Urinary bladder (tissue), 3 donors: ENCODE measurements at regions not wholly inside any gene's neighbourhood (a gene's known extent, or its start where the extent isn't known, plus 50 kb on each side); places are given as distances from the start of the nearest gene placed in this dataset.

Experiments
- DNase-seq: peaks from one replicate; pipeline ENCODE4 v3.0.0-alpha.2; 2015; ENCODE audit errors: extremely low spot score
- H3K27ac ChIP-seq: one replicate; pipeline ENCODE4 v1.5.1; 2013; ENCODE audit warnings: low read depth, mild to moderate bottlenecking, moderate library complexity
- H3K36me3 ChIP-seq: one replicate; pipeline ENCODE4 v1.6.1; 2013; ENCODE audit warnings: mild to moderate bottlenecking, moderate library complexity; ENCODE audit not compliant: insufficient read depth
- H3K4me1 ChIP-seq: one replicate; pipeline ENCODE4 v1.6.1; 2013; ENCODE audit warnings: mild to moderate bottlenecking, moderate library complexity; ENCODE audit not compliant: insufficient read depth
- H3K4me3 ChIP-seq: one replicate; pipeline ENCODE4 v1.5.1; 2013; ENCODE audit warnings: low read depth, low read length
- WGBS: extraction: QIAGEN DNeasy Blood & Tissue Kit; methylation state at CpG from one replicate; pipeline ENCODE4 v1.1.7; 2013; 5-methylcytosine and 5-hydroxymethylcytosine counted together
- donor health status: healthy with polysubstance abuse.
- donor health status: healthy.

GRCh38 chr3:56990641-56991015 lies 69.8 kb upstream of the SPATA12 start:
- H3K36me3 ChIP-seq: no peaks in the 10 kb centered on the region
- DNase-seq: no peak
- WGBS: 91% methylated on average over 3 of the region's 3 CpGs
- H3K4me3 ChIP-seq: no peak overlapping the region
- H3K27ac ChIP-seq: no peak overlapping the region
- no peaks in the 10 kb centered on the region for H3K4me1 ChIP-seq

GRCh38 chr3:56989977-56990640 lies 70.4 kb upstream of the SPATA12 start:
- Histone ChIP-seq H3K4me3 (no peak overlapping the region), H3K4me1 (no peaks in the 10 kb centered on the region), H3K36me3 (no peaks in the 10 kb centered on the region), H3K27ac (no peak overlapping the region)
- no peak for DNase-seq
- WGBS: 75% methylated on average over 12 of the region's 12 CpGs

DNA sequence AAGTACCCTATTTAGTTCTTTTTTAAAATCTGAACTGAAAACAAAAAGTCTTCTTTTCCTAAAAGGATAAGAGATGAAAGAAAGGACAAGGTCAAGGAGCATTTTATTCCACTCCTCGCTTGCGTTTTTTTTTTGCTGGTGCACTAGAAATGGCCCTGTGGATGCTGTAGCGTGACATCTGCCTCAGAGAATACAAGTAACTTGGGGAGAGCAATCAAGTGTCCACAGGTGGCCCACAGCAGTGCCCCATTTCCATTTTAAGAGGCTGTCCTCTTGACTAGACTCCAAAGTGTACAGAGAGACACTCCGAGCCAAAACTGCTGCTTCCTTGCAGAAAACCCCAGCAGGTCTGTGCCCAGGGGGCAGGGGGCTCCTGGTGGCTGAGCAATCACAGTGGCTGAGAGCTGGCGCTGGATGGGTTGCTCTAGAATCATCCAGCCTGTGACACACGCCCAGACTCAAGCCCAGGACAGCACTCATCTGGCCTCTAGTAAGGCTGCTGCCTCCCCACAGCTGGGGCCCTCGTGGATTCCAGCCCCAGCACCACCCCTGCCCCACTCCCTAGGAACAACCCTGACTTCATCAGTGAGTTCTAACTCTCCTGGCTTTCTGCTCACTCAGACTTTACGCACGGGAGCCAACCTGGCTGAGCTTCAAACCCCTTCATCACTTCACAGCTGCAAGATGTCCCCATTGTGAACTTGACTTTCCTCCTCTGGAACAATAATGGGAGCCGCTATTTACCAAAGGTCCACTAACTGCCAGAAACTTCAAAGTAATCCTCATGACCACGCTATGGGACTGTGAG lies 71.1 kb upstream of the SPATA12 start:
- 37% methylated on average over 11 of the region's 11 CpGs for WGBS
- no peaks in the 10 kb centered on the region for H3K36me3 ChIP-seq
- DNase-seq: no peak
- H3K4me3 ChIP-seq: no peak overlapping the region
- no peaks in the 10 kb centered on the region for H3K4me1 ChIP-seq
- H3K27ac ChIP-seq: no peak overlapping the region

- no peaks in the 10 kb centered on the region for H3K4me1 ChIP-seq
- no peak overlapping the region for H3K4me3 ChIP-seq
- H3K36me3 ChIP-seq: no peaks in the 10 kb centered on the region
- WGBS: 10% methylated on average over 10 of the region's 10 CpGs
- no peak overlapping the region for H3K27ac ChIP-seq
- peak; percentile 84 for DNase-seq
These were observed 71.9 kb upstream of the SPATA12 start for GRCh38 chr3:56988458-56989168.

GRCh38 chr3:56987238-56987895 lies 73.1 kb upstream of the SPATA12 start:
- WGBS: 70% methylated on average over 6 of the region's 6 CpGs
- no peaks in the 10 kb centered on the region for H3K36me3 ChIP-seq
- no peak for DNase-seq
- H3K4me3 ChIP-seq: no peak overlapping the region
- no peaks in the 10 kb centered on the region for H3K4me1 ChIP-seq
- H3K27ac ChIP-seq: no peak overlapping the region

- H3K4me1 ChIP-seq: peaks cover 1% of the 10 kb centered on the region
- 61% methylated on average over 5 of the region's 5 CpGs for WGBS
- H3K36me3 ChIP-seq: no peaks in the 10 kb centered on the region
- H3K27ac ChIP-seq: no peak overlapping the region
- H3K4me3 ChIP-seq: no peak overlapping the region
- DNase-seq: no peak
These were observed 74.1 kb upstream of the SPATA12 start for GRCh38 chr3:56986347-56986746.

DNA sequence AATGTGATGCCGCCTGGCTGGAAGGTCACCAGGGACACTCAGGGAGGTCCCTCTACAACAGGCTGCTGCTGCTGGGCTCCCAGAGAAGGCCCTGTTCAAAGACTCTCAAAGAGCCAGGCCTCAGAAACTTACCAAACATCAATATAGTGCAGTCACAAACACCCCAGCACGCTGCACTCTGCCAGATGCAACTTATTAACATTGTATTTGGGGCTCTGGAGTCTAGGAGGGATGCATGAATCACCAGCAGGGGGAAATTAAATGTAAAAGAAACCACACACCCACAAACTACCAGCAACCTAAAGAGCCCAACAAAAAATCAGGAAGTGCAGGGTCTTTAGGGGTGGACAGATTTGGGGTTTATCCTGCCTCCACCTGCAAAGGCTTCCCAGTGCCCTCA lies 74.6 kb upstream of the SPATA12 start:
- no peaks in the 10 kb centered on the region for H3K36me3 ChIP-seq
- H3K27ac ChIP-seq: no peak overlapping the region
- no peak overlapping the region for H3K4me3 ChIP-seq
- WGBS: 75% methylated on average over 2 of the region's 2 CpGs
- peaks cover 1% of the 10 kb centered on the region for H3K4me1 ChIP-seq
- no peak for DNase-seq

GRCh38 chr3:56985460-56985859 lies 75.0 kb upstream of the SPATA12 start:
- no peaks in the 10 kb centered on the region for H3K36me3 ChIP-seq
- no peak overlapping the region for H3K4me3 ChIP-seq
- H3K4me1 ChIP-seq: peaks cover 1% of the 10 kb centered on the region
- no peak for DNase-seq
- H3K27ac ChIP-seq: no peak overlapping the region
- 96% methylated on average over 9 of the region's 9 CpGs for WGBS

GRCh38 chr3:56983427-56983826 lies 77.0 kb upstream of the SPATA12 start:
- Histone ChIP-seq H3K36me3 (no peaks in the 10 kb centered on the region), H3K4me3 (no peak overlapping the region), H3K4me1 (peaks cover 1% of the 10 kb centered on the region), H3K27ac (no peak overlapping the region)
- no peak for DNase-seq
- 97% methylated on average over 8 of the region's 8 CpGs for WGBS

DNA sequence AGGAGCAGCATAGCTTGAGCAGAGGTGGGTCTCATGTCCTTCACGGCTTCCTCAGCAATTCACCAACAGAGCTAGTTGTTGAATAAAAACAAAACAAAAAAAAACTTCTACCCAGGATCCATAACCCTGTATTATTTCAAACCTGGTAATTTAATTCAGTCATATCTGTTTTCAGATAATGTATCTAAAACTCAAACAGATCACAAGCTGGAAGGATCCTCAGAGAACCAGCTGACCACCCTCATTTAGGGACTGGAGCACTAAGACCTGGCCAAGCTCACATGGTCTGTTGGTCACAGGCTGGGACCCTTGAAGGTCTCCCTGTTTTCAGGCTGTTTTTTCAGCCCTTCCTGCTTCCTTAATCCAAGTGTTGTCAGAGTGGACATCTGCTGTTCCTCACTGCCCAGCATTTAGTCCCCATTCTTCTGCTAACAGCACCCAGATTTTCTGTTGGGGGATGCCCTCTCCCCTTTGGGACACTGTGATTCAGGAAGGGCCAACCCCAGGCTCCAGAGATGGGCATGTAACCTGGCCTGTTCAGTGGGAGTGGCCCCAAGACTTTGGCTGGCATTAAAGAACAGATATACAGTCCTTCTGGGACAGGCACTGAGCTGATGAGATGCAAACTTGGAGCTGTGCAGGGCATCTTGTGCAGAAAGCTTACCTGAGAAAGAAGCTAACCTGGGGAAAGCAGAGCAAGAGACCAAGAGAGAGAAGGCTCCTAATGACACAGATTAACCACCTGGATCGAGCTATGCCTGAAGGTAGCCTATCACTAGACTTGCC lies 78.8 kb upstream of the SPATA12 start:
- WGBS: 45% methylated on average over 2 of the region's 2 CpGs
- DNase-seq: no peak
- H3K27ac ChIP-seq: peak overlapping the region; percentile 34
- H3K36me3 ChIP-seq: no peaks in the 10 kb centered on the region
- H3K4me3 ChIP-seq: no peak overlapping the region
- peaks cover 1% of the 10 kb centered on the region for H3K4me1 ChIP-seq

DNA sequence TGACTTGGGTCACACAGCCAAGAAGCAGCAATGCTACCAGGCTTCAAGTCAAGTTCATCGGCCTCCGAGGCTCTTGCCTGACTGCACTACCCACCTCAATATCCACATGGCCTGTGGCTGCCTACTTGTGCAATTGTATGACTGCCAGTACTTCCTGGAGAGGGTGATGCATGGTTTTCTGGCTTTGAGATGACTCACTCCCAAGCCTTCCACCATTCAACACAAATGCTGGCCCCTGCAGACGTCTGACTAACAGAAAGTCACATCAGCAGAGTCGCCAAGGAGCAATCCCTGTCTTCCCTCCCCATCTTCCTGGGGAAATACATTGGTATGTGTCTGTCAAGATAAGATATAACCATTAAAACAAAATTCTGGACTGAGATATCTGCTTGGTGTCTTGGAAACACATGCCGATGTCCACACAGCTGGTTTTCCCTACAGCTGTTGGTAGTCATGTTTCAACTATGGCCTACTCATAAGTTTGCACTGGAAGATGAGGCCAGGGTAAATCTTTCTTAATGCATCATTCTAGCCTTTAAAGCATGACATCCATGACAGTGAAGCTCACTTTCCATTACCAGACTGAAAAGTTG lies 79.6 kb upstream of the SPATA12 start:
- 49% methylated on average over 5 of the region's 5 CpGs for WGBS
- Histone ChIP-seq H3K27ac (no peak overlapping the region), H3K36me3 (no peaks in the 10 kb centered on the region), H3K4me3 (no peak overlapping the region), H3K4me1 (peaks cover 1% of the 10 kb centered on the region)
- no peak for DNase-seq

DNA sequence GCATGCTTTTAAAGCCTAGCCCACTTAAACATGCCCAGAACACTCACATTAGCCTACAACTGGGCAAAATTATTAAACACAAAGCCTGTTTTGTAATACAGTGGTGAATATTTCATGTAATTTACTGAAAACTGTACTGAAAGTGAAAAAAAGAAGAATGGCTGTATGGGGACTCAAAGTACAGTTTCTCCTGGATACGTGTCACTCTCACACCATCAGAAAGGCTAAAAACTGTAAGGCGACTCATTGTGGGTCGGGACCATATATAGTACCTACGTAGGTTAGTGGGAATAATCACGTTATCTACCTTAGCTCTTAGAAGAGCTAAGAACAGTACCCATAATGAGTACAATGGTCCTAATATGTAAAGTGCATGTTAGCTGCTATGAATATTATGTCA lies 80.2 kb upstream of the SPATA12 start:
- 96% methylated on average over 5 of the region's 5 CpGs for WGBS
- Histone ChIP-seq H3K4me3 (no peak overlapping the region), H3K36me3 (no peaks in the 10 kb centered on the region), H3K4me1 (peaks cover 1% of the 10 kb centered on the region), H3K27ac (no peak overlapping the region)
- no peak for DNase-seq

DNA sequence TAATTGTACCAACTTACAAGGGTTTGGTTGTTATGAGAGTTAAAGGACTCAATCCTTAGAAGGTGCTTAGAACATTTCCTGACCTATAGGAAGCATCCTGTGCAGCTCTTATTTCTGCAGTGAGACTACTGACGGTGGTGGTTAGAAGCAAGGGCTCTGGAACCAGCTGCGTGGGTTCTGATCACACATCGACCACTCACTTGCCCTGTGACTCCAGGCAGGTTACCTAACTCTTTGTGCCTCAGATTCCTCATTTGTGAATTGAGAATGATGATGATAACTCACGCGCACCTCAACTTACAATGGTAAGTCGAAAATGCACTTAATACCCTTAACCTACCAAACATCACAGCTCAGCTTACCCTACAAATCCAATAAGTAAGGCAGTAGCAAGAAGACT lies 80.7 kb upstream of the SPATA12 start:
- Histone ChIP-seq H3K4me1 (peaks cover 1% of the 10 kb centered on the region), H3K27ac (no peak overlapping the region), H3K4me3 (no peak overlapping the region), H3K36me3 (no peaks in the 10 kb centered on the region)
- DNase-seq: no peak
- 98% methylated on average over 6 of the region's 6 CpGs for WGBS
